Smooth muscle cell (in vitro differentiated cells): ENCODE measurements at regions not wholly inside any gene's neighbourhood (a gene's known extent, or its start where the extent isn't known, plus 50 kb on each side); places are given as distances from the start of the nearest gene placed in this dataset.

Experiments used
- DNase-seq: peaks from one replicate; lab custom pipeline; 2025; ENCODE audit not compliant: unreplicated experiment; lab: John Stamatoyannopoulos, UW
- H2AFZ ChIP-seq: fragments of 200-600 bp; sonication (generic); 2 replicates; pipeline ENCODE4 v1.6.0; 2016; ENCODE audit warnings: antibody characterized with exemption, low read depth, mild to moderate bottlenecking
- H3F3A ChIP-seq: fragments of 200-600 bp; sonication (generic); 2 replicates; pipeline ENCODE4 v1.6.0; 2017; ENCODE audit warnings: antibody characterized with exemption, low read depth
- H3K27ac ChIP-seq: fragments of 200-600 bp; sonication (generic); 2 replicates; pipeline ENCODE4 v1.5.1; 2016; ENCODE audit warnings: low read depth, mild to moderate bottlenecking
- H3K27me3 ChIP-seq: fragments of 200-600 bp; sonication (generic); 2 replicates; pipeline ENCODE4 v1.6.1; 2016; ENCODE audit warnings: low read depth, mild to moderate bottlenecking
- H3K36me3 ChIP-seq: fragments of 200-600 bp; sonication (generic); 2 replicates; pipeline ENCODE4 v1.5.1; 2016; ENCODE audit warnings: low read depth
- H3K4me1 ChIP-seq: fragments of 200-600 bp; sonication (generic); 2 replicates; pipeline ENCODE4 v1.5.1; 2016; ENCODE audit warnings: low read depth
- H3K4me2 ChIP-seq: fragments of 200-600 bp; sonication (generic); 2 replicates; pipeline ENCODE4 v1.6.0; 2016; ENCODE audit warnings: mild to moderate bottlenecking
- H3K4me3 ChIP-seq: fragments of 200-600 bp; sonication (generic); 2 replicates; pipeline ENCODE4 v1.5.1; 2016; ENCODE audit warnings: mild to moderate bottlenecking
- H3K79me2 ChIP-seq: fragments of 200-600 bp; sonication (generic); 2 replicates; pipeline ENCODE4 v1.6.0; 2016; ENCODE audit warnings: low read depth, mild to moderate bottlenecking
- H3K9ac ChIP-seq: fragments of 200-600 bp; sonication (generic); 2 replicates; pipeline ENCODE4 v1.6.0; 2016; ENCODE audit warnings: low read depth
- H3K9me3 ChIP-seq: fragments of 200-600 bp; sonication (generic); replicated peaks from 2 replicates; pipeline ENCODE4 v1.5.1; 2016; ENCODE audit warnings: low read depth
- H4K20me1 ChIP-seq: fragments of 200-600 bp; sonication (generic); 2 replicates; pipeline ENCODE4 v1.6.0; 2016; ENCODE audit warnings: low read depth
- WGBS: methylation state at CpG from one replicate; pipeline ENCODE4 v1.1.7; 2016; ENCODE audit warnings: low lambda C conversion rate; 5-methylcytosine and 5-hydroxymethylcytosine counted together
- TF ChIP-seq, protein P1 (sequence below): fragments of 200-600 bp; sonication (generic); IDR thresholded peaks from 2 replicates; pipeline ENCODE4 v1.5.1; 2017; ENCODE audit warnings: borderline replicate concordance, mild to moderate bottlenecking, antibody characterized with exemption; ENCODE audit not compliant: insufficient read depth, poor library complexity, severe bottlenecking

- Histone ChIP-seq H3K27ac (no peak overlapping the region), H3K27me3 (no peaks in the 10 kb centered on the region), H3K36me3 (no peaks in the 10 kb centered on the region), H3K4me1 (peaks cover 17% of the 10 kb centered on the region), H3K9me3 (no peaks in the 10 kb centered on the region), H3K9ac (no peak overlapping the region), H3K4me2 (no peak overlapping the region), H3K79me2 (no peaks in the 10 kb centered on the region), H3F3A (no peaks in the 10 kb centered on the region), H3K4me3 (no peak overlapping the region), H4K20me1 (no peaks in the 10 kb centered on the region), H2AFZ (no peak overlapping the region)
- TF ChIP-seq, protein P1, sequence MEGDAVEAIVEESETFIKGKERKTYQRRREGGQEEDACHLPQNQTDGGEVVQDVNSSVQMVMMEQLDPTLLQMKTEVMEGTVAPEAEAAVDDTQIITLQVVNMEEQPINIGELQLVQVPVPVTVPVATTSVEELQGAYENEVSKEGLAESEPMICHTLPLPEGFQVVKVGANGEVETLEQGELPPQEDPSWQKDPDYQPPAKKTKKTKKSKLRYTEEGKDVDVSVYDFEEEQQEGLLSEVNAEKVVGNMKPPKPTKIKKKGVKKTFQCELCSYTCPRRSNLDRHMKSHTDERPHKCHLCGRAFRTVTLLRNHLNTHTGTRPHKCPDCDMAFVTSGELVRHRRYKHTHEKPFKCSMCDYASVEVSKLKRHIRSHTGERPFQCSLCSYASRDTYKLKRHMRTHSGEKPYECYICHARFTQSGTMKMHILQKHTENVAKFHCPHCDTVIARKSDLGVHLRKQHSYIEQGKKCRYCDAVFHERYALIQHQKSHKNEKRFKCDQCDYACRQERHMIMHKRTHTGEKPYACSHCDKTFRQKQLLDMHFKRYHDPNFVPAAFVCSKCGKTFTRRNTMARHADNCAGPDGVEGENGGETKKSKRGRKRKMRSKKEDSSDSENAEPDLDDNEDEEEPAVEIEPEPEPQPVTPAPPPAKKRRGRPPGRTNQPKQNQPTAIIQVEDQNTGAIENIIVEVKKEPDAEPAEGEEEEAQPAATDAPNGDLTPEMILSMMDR = no peak
- DNase-seq = no peak
Observed at GRCh38 chr3:34919025-34919424, 720.3 kb upstream of the ARPP21 start.

- Histone ChIP-seq H3K9me3 (no peaks in the 10 kb centered on the region), H3K27ac (no peak overlapping the region), H3K4me1 (peaks cover 17% of the 10 kb centered on the region), H3K4me2 (no peak overlapping the region), H3F3A (no peaks in the 10 kb centered on the region), H3K9ac (no peak overlapping the region), H2AFZ (peak overlapping the region; percentile 10), H3K4me3 (no peak overlapping the region), H3K27me3 (no peaks in the 10 kb centered on the region), H4K20me1 (no peaks in the 10 kb centered on the region), H3K36me3 (no peaks in the 10 kb centered on the region), H3K79me2 (no peaks in the 10 kb centered on the region)
- TF ChIP-seq, protein P1 = no peak
- no peak for DNase-seq
Observed at GRCh38 chr3:34920806-34921205, 718.5 kb upstream of the ARPP21 start.

DNA sequence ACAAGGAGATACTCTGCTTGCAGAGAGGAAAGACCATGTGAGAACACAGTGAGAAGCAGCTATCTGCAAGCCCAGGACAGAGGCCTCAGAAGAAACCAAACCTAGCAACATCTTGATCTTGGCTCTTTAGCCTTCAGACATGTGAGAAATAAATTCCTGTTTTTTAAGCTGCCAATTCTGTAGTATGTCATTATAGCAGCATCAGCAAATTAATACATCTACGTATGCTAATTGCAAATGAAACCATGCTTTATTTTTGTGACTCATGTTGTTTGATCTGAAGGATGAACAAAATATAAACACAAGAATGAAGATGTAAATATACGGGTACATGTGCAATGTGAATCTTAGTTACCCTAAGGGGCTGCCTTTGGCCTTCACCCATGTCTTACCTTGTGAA lies 714.4 kb upstream of the ARPP21 start:
- H3K4me1 ChIP-seq = peaks cover 8% of the 10 kb centered on the region
- no peak overlapping the region for H3K4me2 ChIP-seq
- no peak for DNase-seq
- H3K9ac ChIP-seq = no peak overlapping the region
- no peak overlapping the region for H3K27ac ChIP-seq
- H3K79me2 ChIP-seq = no peaks in the 10 kb centered on the region
- TF ChIP-seq, protein P1 = no peak
- WGBS = 96% methylated on average over 2 of the region's 2 CpGs
- no peaks in the 10 kb centered on the region for H4K20me1 ChIP-seq
- H3K9me3 ChIP-seq = no peaks in the 10 kb centered on the region
- no peak overlapping the region for H3K4me3 ChIP-seq
- no peaks in the 10 kb centered on the region for H3K36me3 ChIP-seq
- H3K27me3 ChIP-seq = no peaks in the 10 kb centered on the region
- H2AFZ ChIP-seq = no peak overlapping the region
- H3F3A ChIP-seq = no peaks in the 10 kb centered on the region

DNA sequence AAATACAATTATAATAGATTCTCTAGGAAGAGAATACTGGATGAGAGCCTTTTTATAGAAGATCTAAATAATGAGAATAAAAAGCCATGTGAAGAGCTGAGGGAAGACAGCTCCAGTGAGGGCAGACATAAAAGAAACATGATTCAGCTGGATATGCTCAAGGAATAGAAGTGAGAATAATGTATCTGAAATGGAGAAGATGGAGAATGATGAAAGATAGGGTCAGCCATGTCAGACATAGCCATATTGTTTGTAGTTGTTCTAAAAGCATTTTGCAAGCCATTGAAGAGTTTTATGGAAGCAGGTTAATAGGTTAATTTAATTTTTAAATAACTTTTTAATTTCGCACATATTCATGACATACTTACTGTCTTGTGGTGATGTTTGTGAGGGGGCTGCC lies 713.5 kb upstream of the ARPP21 start:
- Histone ChIP-seq H4K20me1 (no peaks in the 10 kb centered on the region), H3F3A (no peaks in the 10 kb centered on the region), H3K27me3 (no peaks in the 10 kb centered on the region), H3K9me3 (no peaks in the 10 kb centered on the region), H3K4me1 (peaks cover 2% of the 10 kb centered on the region), H3K4me2 (no peak overlapping the region), H2AFZ (no peak overlapping the region), H3K27ac (no peak overlapping the region), H3K79me2 (no peaks in the 10 kb centered on the region), H3K36me3 (no peaks in the 10 kb centered on the region), H3K4me3 (no peak overlapping the region), H3K9ac (no peak overlapping the region)
- WGBS = 90% methylated on average over 1 of the region's 1 CpG
- DNase-seq = no peak
- TF ChIP-seq, protein P1 = no peak
